SW 1271 (cell line): ENCODE measurements at regions not wholly inside any gene's neighbourhood (a gene's known extent, or its start where the extent isn't known, plus 50 kb on each side); places are given as distances from the start of the nearest gene placed in this dataset.
A peak's percentile ranks its signal among the peaks of the same experiment; 100 is the strongest.
"Not testable (repeated sequence)": the region's sequence is repeated elsewhere in the genome, so short reads cannot be mapped to it uniquely, and the experiment has no call there.

Source experiments
- DNase-seq, 2 experiments: peaks; one replicate each; lab custom pipeline; 2025; lab: John Stamatoyannopoulos, UW

- DNase-seq = no peak
These were observed 495.4 kb downstream of the TOX3 start for GRCh38 chr16:52051414-52052172.

GRCh38 chr16:52050418-52050817 is 496.5 kb downstream of the TOX3 start:
- no peak for DNase-seq

GRCh38 chr16:52035436-52035835 is 511.5 kb downstream of the TOX3 start:
- no peak for DNase-seq

DNA sequence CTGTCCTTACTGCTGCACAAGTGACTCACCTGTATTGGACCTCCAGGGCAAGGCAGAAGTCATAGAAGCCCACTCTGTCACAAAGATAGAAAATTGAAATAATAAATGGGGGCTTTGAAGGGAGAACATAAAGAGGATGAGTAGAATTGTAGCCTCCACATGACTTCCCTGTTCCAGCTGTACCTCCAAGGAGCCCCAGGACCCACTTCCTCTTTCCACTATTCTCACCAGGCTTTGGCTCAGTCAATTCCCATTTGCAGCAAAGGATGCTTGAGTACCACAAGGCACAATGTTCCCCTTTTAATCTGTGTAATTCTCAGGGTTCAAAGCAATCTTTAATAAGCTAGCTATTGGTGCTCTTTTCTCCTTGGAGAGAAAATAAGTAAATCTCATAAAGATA is 512.1 kb downstream of the TOX3 start:
- no peak for DNase-seq

- DNase-seq = no peak
These were observed 513.0 kb downstream of the TOX3 start for GRCh38 chr16:52033992-52034391.

GRCh38 chr16:52022980-52023379 is 524.0 kb downstream of the TOX3 start:
- DNase-seq = no peak

DNA sequence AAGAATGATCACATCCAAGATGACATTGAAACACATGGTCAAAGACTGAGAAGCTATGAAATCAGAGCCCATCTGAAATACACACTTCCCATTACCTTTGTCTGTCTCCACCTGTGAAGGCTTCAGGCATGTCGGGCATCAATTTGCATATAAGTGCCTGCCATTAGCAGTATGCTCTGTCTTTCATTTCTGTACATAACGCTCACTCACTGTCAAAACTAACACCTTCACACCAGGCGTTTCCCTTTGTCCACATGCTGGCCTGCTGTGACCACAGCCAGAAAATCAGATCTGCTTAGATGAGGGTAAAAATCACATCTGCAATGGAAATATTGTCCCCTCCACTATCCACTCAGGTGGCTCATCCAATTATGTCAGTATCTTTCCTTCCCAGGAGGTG is 524.8 kb downstream of the TOX3 start:
- DNase-seq = no peak

GRCh38 chr16:52016387-52016786 is 530.6 kb downstream of the TOX3 start:
- no peak for DNase-seq

GRCh38 chr16:52005551-52005950 is 541.4 kb downstream of the TOX3 start:
- DNase-seq = no peak

GRCh38 chr16:52004343-52004742 is 542.6 kb downstream of the TOX3 start:
- DNase-seq = no peak

- no peak for DNase-seq
These were observed 544.9 kb downstream of the TOX3 start for GRCh38 chr16:52002026-52002425.

DNA sequence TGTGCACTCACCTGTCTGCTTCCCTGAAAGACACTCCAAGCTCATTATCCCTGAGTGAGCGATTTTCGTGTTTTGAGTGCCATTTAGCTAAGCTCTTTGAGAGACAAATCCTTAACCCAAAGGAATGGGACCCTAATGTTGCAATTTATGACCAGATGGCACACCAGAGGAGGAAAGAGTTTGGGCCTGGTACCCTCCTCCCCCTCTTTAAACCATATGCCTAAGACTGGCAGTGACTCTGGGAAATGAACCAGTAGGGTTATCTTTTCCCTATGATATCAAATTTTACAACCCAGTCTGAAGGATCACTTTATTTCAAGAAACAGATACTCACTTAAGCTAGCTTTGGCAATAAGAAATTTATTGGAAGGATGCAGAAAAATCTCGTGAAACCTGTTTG is 550.4 kb downstream of the TOX3 start:
- no peak for DNase-seq

- peak in 1 of 2 experiments; percentile 1 for DNase-seq
These were observed 552.3 kb downstream of the TOX3 start for GRCh38 chr16:51994597-51994996.

- no peak for DNase-seq
These were observed 557.2 kb downstream of the TOX3 start for GRCh38 chr16:51989637-51990230.

GRCh38 chr16:51988977-51989376 is 558.0 kb downstream of the TOX3 start:
- DNase-seq = no peak

GRCh38 chr16:51987519-51987918 is 559.4 kb downstream of the TOX3 start:
- DNase-seq = no peak

GRCh38 chr16:51986717-51987116 is 560.2 kb downstream of the TOX3 start:
- no peak for DNase-seq

GRCh38 chr16:51986301-51986700 is 560.6 kb downstream of the TOX3 start:
- DNase-seq = no peak

- no peak for DNase-seq
These were observed 561.8 kb downstream of the TOX3 start for GRCh38 chr16:51985126-51985525.

DNA sequence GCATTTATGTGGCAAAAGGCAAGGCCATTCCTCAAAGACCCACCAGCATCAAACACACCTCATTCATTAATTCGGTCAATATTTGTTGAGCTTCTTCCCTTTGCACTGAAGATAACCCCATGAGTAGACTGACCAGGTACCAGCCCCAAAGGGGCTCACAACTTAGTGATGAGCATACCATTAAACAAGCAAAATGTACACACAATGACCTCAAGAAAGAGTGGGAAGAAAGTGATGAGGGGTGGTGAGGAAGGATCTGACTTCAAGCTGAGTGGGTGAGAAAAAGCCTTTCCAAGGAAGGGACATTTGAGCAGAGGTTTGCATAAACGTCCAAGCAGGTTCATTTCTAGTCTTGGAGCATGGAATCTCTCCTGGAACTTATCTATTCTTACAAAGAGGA is 562.5 kb downstream of the TOX3 start:
- no peak for DNase-seq

DNA sequence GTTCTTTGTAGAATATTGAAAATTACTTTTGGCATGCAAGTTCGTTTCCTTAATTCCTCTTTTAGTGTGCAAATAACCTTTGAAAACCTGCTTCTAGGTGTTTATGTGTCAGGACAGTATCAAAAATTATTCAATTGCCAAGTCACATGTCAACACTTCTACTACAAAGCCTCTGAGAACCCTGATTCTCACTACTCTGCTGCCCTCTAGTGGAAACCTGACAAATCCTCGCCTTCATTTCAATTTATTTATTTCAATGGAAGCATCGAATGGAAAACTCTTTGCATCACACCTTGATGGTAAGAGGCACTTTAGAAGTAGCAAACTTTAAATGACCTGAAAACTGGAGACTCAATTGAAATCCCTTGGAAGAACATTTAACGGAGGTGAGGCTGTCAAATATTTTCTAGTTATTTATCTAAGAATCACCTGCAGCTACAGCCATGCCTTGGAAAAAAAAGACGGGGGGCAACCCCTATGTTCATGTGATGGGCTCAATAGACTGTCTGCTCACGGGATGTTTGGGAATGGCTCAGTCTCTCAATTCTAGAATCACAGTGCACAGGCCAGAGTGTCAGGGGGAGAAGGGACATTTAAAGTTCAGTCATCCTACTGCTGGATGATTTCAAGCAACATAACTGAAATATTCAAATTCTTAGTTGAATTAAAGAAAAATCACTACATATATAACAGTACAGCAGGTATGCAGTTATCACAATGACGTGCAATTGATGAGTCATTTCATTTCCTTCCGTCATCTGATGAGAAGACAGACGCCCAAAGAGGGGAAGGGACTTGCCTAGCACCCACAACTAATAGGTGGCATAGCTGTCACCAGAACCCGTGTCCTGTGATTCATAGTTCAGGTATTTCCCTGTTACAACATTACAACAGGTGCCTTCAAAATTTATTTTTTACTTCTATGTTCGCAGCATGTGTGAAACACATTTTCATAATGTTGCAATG is 563.9 kb downstream of the TOX3 start:
- peak; percentile 3 to 17 for DNase-seq

- no peak for DNase-seq
These were observed 565.2 kb downstream of the TOX3 start for GRCh38 chr16:51981725-51982124.

DNA sequence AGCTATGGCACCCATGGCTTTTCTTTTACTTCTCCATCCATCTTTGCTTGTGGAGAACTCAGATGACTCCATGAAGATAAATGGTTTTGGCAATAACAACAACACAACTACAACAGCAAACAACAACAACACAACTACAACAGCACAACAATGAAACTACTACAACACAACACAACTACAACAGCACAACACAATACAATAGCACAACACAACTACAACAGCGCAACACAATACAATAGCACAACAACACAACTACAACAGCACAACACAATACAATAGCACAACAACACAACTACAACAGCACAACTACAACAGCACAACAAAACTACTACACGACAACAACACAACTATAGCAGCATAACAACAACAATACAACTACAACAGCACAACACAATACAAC is 569.4 kb downstream of the TOX3 start:
- not testable (repeated sequence) for DNase-seq
